ENCODE measurements at regions not wholly inside any gene's neighbourhood (a gene's known extent, or its start where the extent isn't known, plus 50 kb on each side); places are given as distances from the start of the nearest gene placed in this dataset.

GRCh38 chr6:155647354-155647753 is 191.7 kb upstream of the NOX3 start:
- TF ChIP-seq CTCF (IDR thresholded peaks at IDR 0.05) (no peak), POLR2A (IDR thresholded peaks at IDR 0.05) (no peak)
